Endothelial cell of umbilical vein (primary cell): ENCODE measurements at regions not wholly inside any gene's neighbourhood (a gene's known extent, or its start where the extent isn't known, plus 50 kb on each side); places are given as distances from the start of the nearest gene placed in this dataset.

Experiments used
- BruUV-seq: library from RNA; stranded (reverse); fragments of 400-500 nt; replicated peaks from 2 replicates; lab custom pipeline; 2021; lab: Mats Ljungman, UMichigan
- CTCF ChIA-PET: fragments of 300-600, 350-600 bp; sonication (Branson Sonifier 250); formaldehyde crosslinking; loops from one replicate; lab custom pipeline; 2021; ENCODE audit warnings: antibody characterized with exemption, inconsistent platforms; lab: Charles Lee
- POLR2A ChIA-PET: fragments of 300-600, 350-600 bp; sonication (Branson Sonifier 250); formaldehyde crosslinking; loops from one replicate; lab custom pipeline; 2021; ENCODE audit warnings: antibody characterized with exemption, inconsistent platforms; lab: Charles Lee
- DNase-seq: peaks from one replicate; pipeline ENCODE4 v3.0.0-alpha.2; 2011; ENCODE audit warnings: low read depth, low spot score
- FAIRE-seq: peaks from 2 replicates; lab custom pipeline; 2011; peaks lifted over from hg19 to GRCh38; lab: Jason Lieb, UNC
- H2AFZ ChIP-seq: 2 replicates; pipeline ENCODE4 v1.6.0; 2012; ENCODE audit warnings: low read depth, low read length, control low read depth, inconsistent platforms
- H3K27ac ChIP-seq: 2 replicates; pipeline ENCODE4 v1.5.1; 2011; ENCODE audit warnings: low read depth, mild to moderate bottlenecking, control low read depth, low read length, moderate library complexity; ENCODE audit not compliant: insufficient read depth
- H3K27me3 ChIP-seq, 2 experiments: 2 replicates each; pipeline versions ENCODE4 v1.6.0 to v1.6.1; 2011; ENCODE audit warnings: low read length in 2 of 2, mixed read lengths in 1 of 2; ENCODE audit not compliant: control insufficient read depth in 2 of 2, insufficient read depth in 2 of 2
- H3K36me3 ChIP-seq, 2 experiments: 2 replicates in 1 of 2; 3 replicates in 1 of 2; pipeline ENCODE4 v1.5.1; 2011; ENCODE audit warnings: low read length in 2 of 2, mild to moderate bottlenecking in 1 of 2, moderate library complexity in 1 of 2; ENCODE audit not compliant: control insufficient read depth in 2 of 2, insufficient read depth in 2 of 2; ENCODE audit errors: extremely low read depth in 1 of 2
- H3K4me1 ChIP-seq: 3 replicates; pipeline ENCODE4 v1.5.1; 2011; ENCODE audit warnings: mild to moderate bottlenecking, low read length; ENCODE audit not compliant: control insufficient read depth, insufficient read depth; ENCODE audit errors: extremely low read depth
- H3K4me2 ChIP-seq: 2 replicates; pipeline ENCODE4 v1.6.1; 2011; ENCODE audit warnings: low read length, control low read depth, mixed read lengths; ENCODE audit not compliant: insufficient read depth
- H3K4me3 ChIP-seq, 3 experiments: fragments of 200-600 bp in 1 of 3; sonication (generic), shearing (Covaris generic) in 1 of 3; replicated peaks in 1 of 3; 2 replicates each; pipeline ENCODE4 v1.5.1; 2011 to 2016; ENCODE audit warnings: control low read depth in 3 of 3, low read length in 3 of 3, mild to moderate bottlenecking in 2 of 3, inconsistent platforms in 1 of 3, low read depth in 1 of 3, moderate library complexity in 1 of 3; ENCODE audit not compliant: insufficient read depth in 1 of 3
- H3K79me2 ChIP-seq: 2 replicates; pipeline ENCODE4 v1.6.0; 2012; ENCODE audit warnings: low read length, inconsistent platforms; ENCODE audit not compliant: control insufficient read depth, insufficient read depth
- H3K9ac ChIP-seq: replicated peaks from 2 replicates; pipeline ENCODE3; 2011; ENCODE audit warnings: low read length, control low read depth; ENCODE audit not compliant: insufficient read depth; ENCODE audit errors: extremely low read depth
- H3K9me1 ChIP-seq: replicated peaks from 3 replicates; pipeline ENCODE4 v1.6.0; 2011; ENCODE audit warnings: mild to moderate bottlenecking, low read length; ENCODE audit not compliant: control insufficient read depth, insufficient read depth; ENCODE audit errors: extremely low read depth
- H3K9me3 ChIP-seq: replicated peaks from 2 replicates; pipeline ENCODE4 v1.5.1; 2012; ENCODE audit warnings: low read length, inconsistent platforms; ENCODE audit not compliant: control insufficient read depth, insufficient read depth
- H4K20me1 ChIP-seq: replicated peaks from 2 replicates; pipeline ENCODE3; 2011; ENCODE audit warnings: mild to moderate bottlenecking, low read length; ENCODE audit not compliant: control insufficient read depth, insufficient read depth; ENCODE audit errors: extremely low read depth
- EZH2 ChIP-seq: IDR thresholded peaks from 2 replicates; pipeline ENCODE4 v1.6.1; 2012; ENCODE audit warnings: borderline replicate concordance, low read depth, mild to moderate bottlenecking, moderate library complexity, low read length, inconsistent platforms; ENCODE audit not compliant: severe bottlenecking
- FOS ChIP-seq: IDR thresholded peaks from 2 replicates; pipeline ENCODE4 v1.6.1; 2011; ENCODE audit warnings: mild to moderate bottlenecking, low read length, moderate library complexity, borderline replicate concordance; ENCODE audit not compliant: insufficient read depth
- GATA2 ChIP-seq: IDR thresholded peaks from 2 replicates; pipeline ENCODE4 v1.7.0; 2011; ENCODE audit warnings: low read depth, mild to moderate bottlenecking, moderate library complexity, mixed read lengths, low read length; ENCODE audit not compliant: insufficient read length, insufficient read depth
- JUN ChIP-seq: IDR thresholded peaks from 2 replicates; pipeline ENCODE4 v1.6.1; 2011; ENCODE audit warnings: borderline replicate concordance, low read depth; ENCODE audit not compliant: insufficient read length, insufficient read depth
- MYC ChIP-seq: IDR thresholded peaks from one replicate; pipeline ENCODE4 v1.6.1; 2011; ENCODE audit warnings: mild to moderate bottlenecking, low read depth, low read length
- POLR2A ChIP-seq: IDR thresholded peaks from 2 replicates; pipeline ENCODE4 v1.6.1; 2012; ENCODE audit warnings: low read depth, mild to moderate bottlenecking, control low read depth, low read length
- POLR2AphosphoS5 ChIP-seq: IDR thresholded peaks from 2 replicates; pipeline ENCODE4 v1.6.1; 2012; ENCODE audit warnings: low read depth, mild to moderate bottlenecking, control low read depth, low read length, moderate library complexity; ENCODE audit not compliant: insufficient read depth
- dilution Hi-C: fragments of 300-500 bp; cut with MboI; formaldehyde crosslinking; loops from one replicate; pipeline ENCODE4 v1.15.0; 2019; ENCODE audit warnings: low sequenced_read_pairs; ENCODE audit not compliant: extremely low pct_ligation_motif_present
- intact Hi-C: fragments of 100-400 bp; cut with micrococcal nuclease; formaldehyde crosslinking; loops from one replicate; pipeline ENCODE4 v1.10.0; 2022
- TF ChIP-seq, protein P1 (sequence below), 2 donors: IDR thresholded peaks; 1 replicate in 1 of 2; 2 replicates in 1 of 2; pipeline ENCODE4 v1.5.1; 2011; ENCODE audit warnings: low read length in 2 of 2, mild to moderate bottlenecking in 2 of 2, moderate library complexity in 2 of 2, control low read depth in 1 of 2, inconsistent platforms in 1 of 2, low read depth in 1 of 2; ENCODE audit not compliant: insufficient read depth in 1 of 2; ENCODE audit errors: extremely low read depth in 1 of 2
- TF ChIP-seq, protein P2 (sequence below): IDR thresholded peaks from 2 replicates; pipeline ENCODE4 v1.6.1; 2011; ENCODE audit not compliant: insufficient read depth, insufficient read length

DNA sequence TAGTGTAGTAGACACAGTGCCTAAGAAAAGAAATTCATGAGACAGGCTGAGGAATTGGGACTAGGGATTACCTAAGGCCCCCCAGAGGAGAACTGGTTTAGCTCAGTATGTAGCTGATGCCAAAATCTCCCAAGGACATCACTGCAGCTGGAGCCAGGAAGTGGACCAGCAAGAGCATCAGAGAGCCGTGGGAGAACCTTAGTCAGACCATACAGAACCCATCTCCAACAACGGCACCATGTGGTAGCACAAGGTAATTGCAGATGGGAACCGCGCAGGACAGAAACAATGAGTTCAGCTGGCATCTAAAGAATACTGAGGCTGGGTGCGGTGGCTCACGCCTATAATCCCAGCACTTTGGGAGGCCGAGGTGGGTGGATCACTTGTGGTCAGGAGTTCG, 81.7 kb downstream of the WNT5A start:
- Histone ChIP-seq H3K4me2 (no peak overlapping the region), H3K36me3 (no peaks in the 10 kb centered on the region), H2AFZ (no peak overlapping the region), H3K27ac (no peak overlapping the region), H3K9ac (no peak overlapping the region), H3K27me3 (no peaks in the 10 kb centered on the region), H3K4me1 (no peaks in the 10 kb centered on the region), H3K79me2 (no peaks in the 10 kb centered on the region), H3K9me1 (no peaks in the 10 kb centered on the region), H4K20me1 (no peaks in the 10 kb centered on the region), H3K9me3 (no peaks in the 10 kb centered on the region), H3K4me3 (no peak overlapping the region)
- intact Hi-C loops = no loop called here
- ChIA-PET POLR2A (interaction anchor here (0.6 kb wide), 1 partner anchor 103 kb away, joined by 3 read pairs; no protein-coding TSS in a partner anchor), CTCF (no interaction called here)
- FAIRE-seq = no peak
- TF ChIP-seq, protein P1, sequence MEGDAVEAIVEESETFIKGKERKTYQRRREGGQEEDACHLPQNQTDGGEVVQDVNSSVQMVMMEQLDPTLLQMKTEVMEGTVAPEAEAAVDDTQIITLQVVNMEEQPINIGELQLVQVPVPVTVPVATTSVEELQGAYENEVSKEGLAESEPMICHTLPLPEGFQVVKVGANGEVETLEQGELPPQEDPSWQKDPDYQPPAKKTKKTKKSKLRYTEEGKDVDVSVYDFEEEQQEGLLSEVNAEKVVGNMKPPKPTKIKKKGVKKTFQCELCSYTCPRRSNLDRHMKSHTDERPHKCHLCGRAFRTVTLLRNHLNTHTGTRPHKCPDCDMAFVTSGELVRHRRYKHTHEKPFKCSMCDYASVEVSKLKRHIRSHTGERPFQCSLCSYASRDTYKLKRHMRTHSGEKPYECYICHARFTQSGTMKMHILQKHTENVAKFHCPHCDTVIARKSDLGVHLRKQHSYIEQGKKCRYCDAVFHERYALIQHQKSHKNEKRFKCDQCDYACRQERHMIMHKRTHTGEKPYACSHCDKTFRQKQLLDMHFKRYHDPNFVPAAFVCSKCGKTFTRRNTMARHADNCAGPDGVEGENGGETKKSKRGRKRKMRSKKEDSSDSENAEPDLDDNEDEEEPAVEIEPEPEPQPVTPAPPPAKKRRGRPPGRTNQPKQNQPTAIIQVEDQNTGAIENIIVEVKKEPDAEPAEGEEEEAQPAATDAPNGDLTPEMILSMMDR (IDR thresholded peaks at IDR 0.05; ENCODE audit: extremely low read depth in 1 of 2, insufficient read depth in 1 of 2, low read depth in 1 of 2, low read length in 2 of 2) = no peak
- TF ChIP-seq MYC = no peak
- no peak for TF ChIP-seq JUN
- TF ChIP-seq EZH2 = no peak
- TF ChIP-seq, protein P2, sequence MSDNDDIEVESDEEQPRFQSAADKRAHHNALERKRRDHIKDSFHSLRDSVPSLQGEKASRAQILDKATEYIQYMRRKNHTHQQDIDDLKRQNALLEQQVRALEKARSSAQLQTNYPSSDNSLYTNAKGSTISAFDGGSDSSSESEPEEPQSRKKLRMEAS = no peak
- TF ChIP-seq GATA2 = no peak
- no peak for TF ChIP-seq POLR2A
- no peak for TF ChIP-seq FOS
- TF ChIP-seq POLR2AphosphoS5 = no peak
- DNase-seq = no peak
- BruUV-seq = no TSS peak
- dilution Hi-C loops = no loop called here
